Esophagus muscularis mucosa (tissue), 4 donors: ENCODE measurements at regions not wholly inside any gene's neighbourhood (a gene's known extent, or its start where the extent isn't known, plus 50 kb on each side); places are given as distances from the start of the nearest gene placed in this dataset.

Experiments used
- DNase-seq: peaks from one replicate; pipeline ENCODE4 v3.0.0-alpha.2; 2017; ENCODE audit errors: extremely low spot score
- H3K27ac ChIP-seq, 4 donors: fragments of 200-600 bp; sonication (generic); replicated peaks in 1 of 4; 1 replicate in 3 of 4; 2 replicates in 1 of 4; pipeline ENCODE4 v1.5.1; 2016 to 2019; ENCODE audit warnings: mild to moderate bottlenecking in 1 of 4
- H3K27me3 ChIP-seq, 4 donors: fragments of 200-600 bp; sonication (generic); one replicate each; pipeline versions ENCODE4 v1.5.1 to v1.6.0; 2016 to 2019
- H3K36me3 ChIP-seq, 4 donors: fragments of 200-600 bp; sonication (generic); one replicate each; pipeline ENCODE4 v1.5.1; 2016 to 2019
- H3K4me1 ChIP-seq, 4 donors: fragments of 200-600 bp; sonication (generic); one replicate each; pipeline ENCODE4 v1.5.1; 2016 to 2019
- H3K4me3 ChIP-seq, 4 donors: fragments of 200-600 bp; sonication (generic); 1 replicate in 2 of 4; 2 replicates in 2 of 4; pipeline ENCODE4 v1.5.1; 2016 to 2019; ENCODE audit warnings: mild to moderate bottlenecking in 4 of 4, moderate library complexity in 1 of 4
- H3K9me3 ChIP-seq, 4 donors: fragments of 200-600 bp; sonication (generic); 1 replicate in 3 of 4; 2 replicates in 1 of 4; pipeline ENCODE4 v1.5.1; 2016 to 2019
- CTCF ChIP-seq, 3 experiments: fragments of 200-600 bp in 2 of 3; fragments of 450-650 bp in 1 of 3; sonication (generic) in 2 of 3; IDR thresholded peaks; one replicate each; pipeline ENCODE4 v1.5.1; 2017 to 2019; ENCODE audit warnings: antibody characterized with exemption in 3 of 3, mild to moderate bottlenecking in 2 of 3, moderate library complexity in 1 of 3
- EP300 ChIP-seq: sonication (generic); formaldehyde crosslinking; IDR thresholded peaks from one replicate; pipeline ENCODE4 v1.6.1; 2017; ENCODE audit warnings: antibody characterized with exemption
- POLR2A ChIP-seq: fragments of 450-650 bp; IDR thresholded peaks from one replicate; pipeline ENCODE4 v1.6.1; 2017; ENCODE audit warnings: antibody characterized with exemption, moderate library complexity, mild to moderate bottlenecking, low read depth
- POLR2AphosphoS5 ChIP-seq, 2 donors: sonication (generic); formaldehyde crosslinking; IDR thresholded peaks; one replicate each; pipeline ENCODE4 v1.6.1; 2017; ENCODE audit warnings: antibody characterized with exemption in 2 of 2
- whole genome bisulfite sequencing: methylation state at CpG from one replicate; pipeline ENCODE4 v1.1.5; 2018; 5-methylcytosine and 5-hydroxymethylcytosine counted together
- intact Hi-C: fragments of 100-400 bp; cut with DNase I; formaldehyde crosslinking; loops from one replicate; pipeline ENCODE4 v1.15.1; 2023

DNA sequence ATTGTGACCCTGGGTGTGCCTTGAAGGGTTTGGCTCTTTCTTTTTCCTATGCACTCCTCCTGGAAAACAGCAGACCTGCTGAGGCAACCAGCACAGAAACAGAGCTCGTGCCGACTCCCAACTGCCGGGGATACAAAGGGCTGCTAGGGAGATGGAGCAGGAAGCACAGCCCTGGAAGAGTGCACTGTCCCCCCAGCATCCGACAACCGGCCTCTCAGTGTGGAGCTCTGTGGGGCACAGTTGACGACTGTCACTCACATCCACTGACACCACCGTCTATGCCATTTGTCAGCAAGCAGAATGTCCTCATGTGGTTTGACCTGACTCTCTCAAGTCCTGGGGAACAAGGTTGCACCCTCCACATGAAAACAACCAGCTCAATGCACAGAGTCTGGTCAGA lies 290.4 kb downstream of the TNS1 start:
- no peak overlapping the region for H3K4me3 ChIP-seq
- WGBS: 88% methylated on average over 7 of the region's 7 CpGs
- H3K27ac ChIP-seq: no peak overlapping the region
- no peaks in the 10 kb centered on the region for H3K27me3 ChIP-seq
- DNase-seq: no peak
- TF ChIP-seq CTCF (IDR thresholded peaks at IDR 0.05) (no peak), EP300 (no peak), POLR2A (no peak), POLR2AphosphoS5 (IDR thresholded peaks at IDR 0.05) (no peak)
- intact Hi-C loops: loop anchor here (2.0 to 5.0 kb wide), 3 partner anchors 60 to 1020 kb away; no protein-coding TSS in a partner anchor
- H3K9me3 ChIP-seq: peaks cover 0 to 8% (median 0%) of the 10 kb centered on the region in 4 donors
- peaks cover 15 to 60% (median 41%) of the 10 kb centered on the region in 4 donors for H3K4me1 ChIP-seq
- no peaks in the 10 kb centered on the region for H3K36me3 ChIP-seq

DNA sequence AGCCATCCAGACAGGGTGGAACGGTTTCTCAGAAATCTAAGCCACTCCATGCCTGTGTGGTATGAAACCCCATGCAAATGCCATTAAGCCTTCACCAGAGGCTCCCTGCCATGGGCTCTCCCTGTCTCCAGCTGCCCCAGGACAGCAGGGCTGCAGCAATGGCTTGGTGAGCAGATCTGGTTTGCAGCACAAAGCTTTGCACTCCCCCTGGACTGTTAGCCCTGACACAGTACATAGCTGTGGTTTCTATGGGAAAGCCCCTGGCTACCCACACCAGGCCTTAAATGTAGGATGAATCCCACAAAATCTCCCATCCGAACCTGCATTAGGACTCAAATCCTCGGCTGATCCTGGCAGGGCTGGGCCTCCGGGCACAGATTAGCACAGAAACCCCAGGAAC lies 291.6 kb downstream of the TNS1 start:
- Histone ChIP-seq H3K27me3 (no peaks in the 10 kb centered on the region), H3K4me3 (no peak overlapping the region), H3K27ac (no peak overlapping the region), H3K9me3 (peaks cover 0 to 8% (median 0%) of the 10 kb centered on the region in 4 donors), H3K36me3 (no peaks in the 10 kb centered on the region), H3K4me1 (peaks cover 15 to 69% (median 50%) of the 10 kb centered on the region in 4 donors)
- WGBS: 70% methylated on average over 4 of the region's 4 CpGs
- no peak for TF ChIP-seq POLR2AphosphoS5 (IDR thresholded peaks at IDR 0.05)
- TF ChIP-seq CTCF (IDR thresholded peaks at IDR 0.05): no peak
- no peak for TF ChIP-seq EP300
- TF ChIP-seq POLR2A: no peak
- intact Hi-C loops: loop anchor here (5.0 kb wide), 2 partner anchors 199 to 1019 kb away; no protein-coding TSS in a partner anchor
- DNase-seq: no peak

GRCh38 chr2:217710211-217710765 lies 292.5 kb downstream of the TNS1 start:
- DNase-seq: no peak
- TF ChIP-seq CTCF (IDR thresholded peaks at IDR 0.05) (no peak), POLR2AphosphoS5 (IDR thresholded peaks at IDR 0.05) (no peak), POLR2A (no peak), EP300 (no peak)
- Histone ChIP-seq H3K4me3 (no peak overlapping the region), H3K27ac (peak overlapping the region in 1 of 4 donors; percentile 18), H3K36me3 (no peaks in the 10 kb centered on the region), H3K4me1 (peaks cover 15 to 66% (median 48%) of the 10 kb centered on the region in 4 donors), H3K9me3 (peaks cover 0 to under 1% (median 0%) of the 10 kb centered on the region in 4 donors), H3K27me3 (no peaks in the 10 kb centered on the region)
- intact Hi-C loops: loop anchor here (5.0 kb wide), 2 partner anchors 198 to 1018 kb away; no protein-coding TSS in a partner anchor
- 81% methylated on average over 1 of the region's 1 CpG for WGBS

- DNase-seq: no peak
- intact Hi-C loops: loop anchor here (5.0 kb wide), 2 partner anchors 197 to 1017 kb away; no protein-coding TSS in a partner anchor
- TF ChIP-seq CTCF (IDR thresholded peaks at IDR 0.05) (no peak), POLR2A (no peak), POLR2AphosphoS5 (IDR thresholded peaks at IDR 0.05) (no peak), EP300 (no peak)
- peak overlapping the region in 1 of 4 donors; percentile 18 for H3K27ac ChIP-seq
- H3K36me3 ChIP-seq: no peaks in the 10 kb centered on the region
- WGBS: 82% methylated on average over 3 of the region's 3 CpGs
- no peaks in the 10 kb centered on the region for H3K9me3 ChIP-seq
- peaks cover 15 to 59% (median 42%) of the 10 kb centered on the region in 4 donors for H3K4me1 ChIP-seq
- H3K27me3 ChIP-seq: no peaks in the 10 kb centered on the region
- H3K4me3 ChIP-seq: no peak overlapping the region
Measured at GRCh38 chr2:217709478-217710210, 293.2 kb downstream of the TNS1 start.
